Inflammatory macrophage treated with lipopolysaccharide for 1 hour (primary cell): ENCODE measurements at regions not wholly inside any gene's neighbourhood (a gene's known extent, or its start where the extent isn't known, plus 50 kb on each side); places are given as distances from the start of the nearest gene placed in this dataset.

Source experiments
- DNase-seq, 2 donors: peaks; one replicate each; pipeline ENCODE4 v3.0.0-alpha.2; 2020 to 2022

- DNase-seq: no peak
Measured at GRCh38 chr12:124225730-124226129, 69.2 kb upstream of the RFLNA start.

- peak in 1 of 2 donors; percentile 43 for DNase-seq
Measured at GRCh38 chr12:124227951-124228711, 66.8 kb upstream of the RFLNA start.

DNA sequence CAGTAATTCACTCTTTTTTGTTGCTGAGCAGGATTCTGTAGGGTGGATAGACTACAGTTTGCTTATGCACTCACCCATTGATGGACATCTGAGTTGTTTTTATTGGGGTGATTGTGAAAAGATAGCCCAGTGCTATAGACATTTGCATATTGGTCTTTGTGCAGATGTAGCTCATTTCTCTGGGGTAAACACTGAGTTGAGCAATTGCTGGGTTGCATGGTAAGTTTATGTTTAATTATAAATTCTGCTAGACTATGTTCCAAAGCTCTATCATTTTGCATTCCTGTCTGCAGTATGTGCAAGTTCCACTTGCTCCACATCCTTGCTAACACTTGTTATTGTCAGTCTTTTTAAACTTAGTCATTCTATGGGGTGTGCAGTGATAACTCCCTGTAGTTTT lies 65.4 kb upstream of the RFLNA start:
- no peak for DNase-seq

DNA sequence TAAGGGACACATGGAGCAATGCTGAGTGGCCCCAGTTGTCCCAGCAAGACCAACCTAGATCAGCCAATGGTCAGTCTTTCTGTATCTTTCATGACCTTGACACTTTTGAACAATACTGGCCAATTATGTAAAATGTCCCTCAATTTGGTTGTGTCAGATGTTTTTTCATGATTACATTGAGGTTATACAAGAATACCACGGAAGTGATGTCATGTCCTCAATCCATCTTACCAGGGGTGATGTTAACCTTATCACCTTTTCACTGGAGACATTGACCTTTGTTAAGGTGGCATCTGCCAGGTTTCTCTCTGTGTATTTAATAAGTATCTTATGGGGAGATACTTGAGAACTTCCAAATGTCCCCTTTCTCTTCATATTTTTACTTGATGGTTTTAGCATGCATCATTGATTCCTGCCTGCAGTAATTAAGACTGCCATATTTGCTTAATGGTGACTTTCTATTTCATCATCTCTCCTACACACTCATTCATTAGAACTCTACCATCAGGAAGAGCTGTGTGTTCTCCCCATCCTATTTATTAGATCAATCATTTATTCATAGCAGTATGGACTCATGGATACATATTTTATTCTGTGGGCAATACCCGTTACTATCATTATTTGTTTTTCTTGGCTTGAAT lies 64.7 kb upstream of the RFLNA start:
- no peak for DNase-seq

GRCh38 chr12:124230789-124231188 lies 64.1 kb upstream of the RFLNA start:
- DNase-seq: no peak

DNA sequence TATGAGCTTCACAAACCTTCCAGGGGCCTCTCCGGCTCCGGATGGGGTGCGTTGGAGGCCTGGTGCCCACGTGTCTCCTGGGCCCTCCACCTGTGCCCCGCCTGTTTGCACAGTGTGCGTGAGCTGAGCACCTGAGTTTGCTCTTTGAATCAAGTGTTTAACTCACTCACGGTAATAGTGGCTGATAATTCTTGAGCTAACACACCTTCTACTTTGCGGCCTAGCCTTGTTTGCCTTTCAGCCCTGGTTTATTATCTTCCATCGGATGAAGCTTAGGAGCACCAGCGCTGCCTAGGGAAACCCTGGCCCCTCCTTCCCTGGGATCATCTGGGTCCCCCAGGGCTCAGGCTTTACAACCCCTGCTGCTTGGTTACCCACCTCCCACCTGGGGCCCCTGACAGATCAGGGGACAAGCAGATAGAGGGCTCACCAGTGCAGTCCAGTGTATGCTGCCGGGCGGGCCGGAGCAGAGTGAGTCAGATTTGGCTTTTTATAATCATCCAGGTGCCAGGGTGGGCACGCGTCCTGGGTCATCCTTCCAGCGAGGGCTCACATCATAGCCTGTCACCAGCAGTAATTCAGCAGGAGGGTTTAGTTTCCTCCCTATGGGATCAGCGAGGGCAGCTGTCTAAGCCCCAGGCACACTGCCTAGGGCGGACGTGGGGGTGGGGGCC lies 62.8 kb upstream of the RFLNA start:
- DNase-seq: no peak

- DNase-seq: no peak
Measured at GRCh38 chr12:124232654-124232987, 62.3 kb upstream of the RFLNA start.

GRCh38 chr12:124233041-124233796 lies 61.7 kb upstream of the RFLNA start:
- peak in 1 of 2 donors; percentile 14 for DNase-seq

DNA sequence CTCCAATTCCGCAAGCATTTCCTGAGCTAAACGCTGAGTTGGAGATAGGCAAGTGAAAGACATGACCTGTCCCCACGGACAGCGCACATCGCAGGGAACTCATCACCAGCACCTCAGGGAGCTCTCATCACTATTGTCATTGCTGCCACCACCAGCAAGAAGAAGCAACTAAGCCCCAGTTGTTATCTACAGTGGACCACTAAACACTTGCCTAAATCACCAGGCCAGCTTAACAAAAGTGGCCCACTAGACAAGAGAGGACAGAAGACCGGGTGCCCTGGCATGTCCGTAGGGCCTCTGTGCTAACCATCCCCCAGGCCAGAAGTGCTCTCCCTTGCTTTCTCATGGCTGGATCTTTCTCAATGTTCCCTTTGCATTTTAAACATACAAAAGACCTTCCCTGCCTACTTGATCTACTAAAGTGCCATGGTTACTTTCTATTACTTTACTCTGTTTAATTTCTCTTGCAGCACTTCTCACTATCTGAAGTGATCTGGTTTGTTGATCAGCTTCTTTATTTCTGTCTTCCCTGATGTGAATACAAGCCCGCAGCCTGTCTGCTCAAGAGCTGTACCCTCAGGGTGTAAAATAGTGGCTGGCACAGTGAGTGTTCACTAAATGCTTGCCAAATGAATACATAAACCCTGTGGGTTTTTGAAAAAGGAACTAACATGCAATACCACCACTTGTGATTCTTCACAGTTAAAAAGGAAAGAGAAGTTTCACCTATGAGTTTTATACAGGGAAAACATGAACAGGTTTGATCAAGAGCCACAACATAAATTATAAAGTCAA lies 60.9 kb upstream of the RFLNA start:
- peak; percentile 37 to 50 for DNase-seq

- no peak for DNase-seq
Measured at GRCh38 chr12:124236625-124237031, 58.3 kb upstream of the RFLNA start.

- DNase-seq: no peak
Measured at GRCh38 chr12:124238886-124239285, 56.0 kb upstream of the RFLNA start.

DNA sequence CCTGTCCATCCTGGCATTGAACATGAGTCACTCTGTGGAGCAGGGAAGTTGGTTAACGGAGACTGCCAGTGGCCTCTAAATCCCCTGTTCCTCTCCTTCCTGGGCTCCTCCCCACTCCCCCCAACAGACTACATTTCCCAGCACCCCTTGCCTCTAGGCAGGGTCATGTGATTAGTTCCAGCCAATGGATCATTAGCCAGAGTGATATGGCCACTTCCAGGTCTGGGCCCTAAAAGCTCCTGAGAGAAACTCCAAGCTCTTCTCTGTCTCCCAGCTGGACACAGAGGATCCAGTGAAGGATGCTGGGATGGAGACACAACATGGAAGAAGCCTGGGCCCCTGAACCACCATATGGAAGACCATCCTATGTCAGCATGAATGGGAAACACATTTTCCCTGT lies 54.4 kb upstream of the RFLNA start:
- DNase-seq: no peak

DNA sequence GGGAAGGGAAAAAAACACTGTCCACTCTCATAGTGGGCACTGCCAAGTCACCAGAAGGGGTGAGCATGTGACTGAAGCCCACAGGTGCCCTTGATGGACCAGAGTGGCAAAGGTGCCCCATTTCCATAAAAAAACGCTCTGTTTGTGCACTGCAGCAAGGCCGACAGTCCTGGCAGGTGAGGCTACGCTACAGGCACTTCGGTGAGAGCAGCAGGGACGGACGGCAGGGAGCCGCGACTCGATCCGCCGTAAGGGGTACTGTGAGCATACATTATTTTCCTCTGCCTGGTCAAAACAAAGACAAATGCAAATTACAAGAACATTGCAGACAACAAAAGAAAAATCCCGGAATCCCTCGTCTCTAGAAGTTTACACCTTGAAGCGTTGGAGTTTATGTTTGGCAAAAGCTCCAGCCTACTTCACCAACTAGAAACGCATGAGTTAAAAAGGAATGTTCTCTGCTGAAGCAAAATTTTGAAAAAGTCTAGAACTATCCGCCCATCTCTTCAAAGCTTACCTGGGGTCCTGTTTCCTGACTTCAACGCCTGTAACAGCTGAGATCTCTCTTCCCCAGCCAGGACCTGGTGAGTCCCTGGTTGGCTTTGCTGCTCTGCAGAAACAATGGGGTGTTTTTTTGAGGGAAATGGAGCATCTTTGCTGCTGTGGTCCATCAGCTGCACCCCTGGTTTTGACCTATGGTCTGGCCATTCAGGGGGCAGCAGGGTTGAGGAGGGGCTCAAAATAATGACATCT lies 52.9 kb upstream of the RFLNA start:
- no peak for DNase-seq

DNA sequence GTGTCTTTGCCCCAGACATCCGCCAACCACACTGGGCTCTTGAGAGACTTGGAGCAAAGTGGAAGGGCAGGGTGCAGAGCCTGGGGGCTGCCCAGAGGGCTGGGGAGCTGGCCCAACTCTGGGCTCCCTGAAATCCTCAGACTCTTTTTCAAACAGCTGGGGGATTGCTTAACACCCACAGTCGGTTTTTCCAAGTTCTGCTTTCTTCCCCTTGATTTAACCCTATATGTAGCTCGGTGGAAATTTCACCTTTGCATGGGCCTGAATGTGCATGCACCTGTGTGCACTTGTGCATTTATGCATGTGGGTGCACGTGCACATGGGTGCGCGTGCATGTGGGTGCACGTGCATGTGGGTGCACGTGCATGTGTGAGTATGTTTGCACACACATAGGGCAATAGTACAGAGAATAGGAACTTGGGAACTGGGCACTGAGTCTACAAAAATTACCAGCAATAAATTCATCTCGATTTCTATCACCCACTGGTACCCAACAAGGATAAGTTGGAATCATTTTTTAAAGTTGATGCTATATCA lies 52.3 kb upstream of the RFLNA start:
- DNase-seq: peak; percentile 64 to 79

GRCh38 chr12:124243936-124244335 lies 51.0 kb upstream of the RFLNA start:
- DNase-seq: no peak
